Spinal cord (tissue), 9 donors: ENCODE measurements at regions not wholly inside any gene's neighbourhood (a gene's known extent, or its start where the extent isn't known, plus 50 kb on each side); places are given as distances from the start of the nearest gene placed in this dataset.
"Not testable (repeated sequence)": the region's sequence is repeated elsewhere in the genome, so short reads cannot be mapped to it uniquely, and the experiment has no call there.

ENCODE experiments used
- DNase-seq, 6 donors: peaks; one replicate each; pipeline versions ENCODE4 v3.0.0 to v3.0.0-alpha.2; 2013 to 2015; ENCODE audit warnings: low spot score in 6 of 6, low read depth in 4 of 6
- H3K27ac ChIP-seq: one replicate; pipeline ENCODE4 v1.5.1; 2013; ENCODE audit warnings: low read depth, low read length, control low read depth
- H3K27me3 ChIP-seq: one replicate; pipeline ENCODE4 v1.6.1; 2013; ENCODE audit warnings: low read length; ENCODE audit not compliant: control insufficient read depth, insufficient read depth
- H3K36me3 ChIP-seq: one replicate; pipeline ENCODE4 v1.6.1; 2013; ENCODE audit warnings: low read length; ENCODE audit not compliant: control insufficient read depth, insufficient read depth
- H3K4me1 ChIP-seq: one replicate; pipeline ENCODE4 v1.6.1; 2013; ENCODE audit warnings: low read length; ENCODE audit not compliant: control insufficient read depth, insufficient read depth
- H3K4me3 ChIP-seq: one replicate; pipeline ENCODE4 v1.5.1; 2013; ENCODE audit warnings: low read depth, low read length, control low read depth
- H3K9me3 ChIP-seq: one replicate; pipeline ENCODE4 v1.6.1; 2013; ENCODE audit warnings: low read length; ENCODE audit not compliant: control insufficient read depth, insufficient read depth
- WGBS: methylation state at CpG from one replicate; pipeline ENCODE4 v1.1.5; 2013; ENCODE audit warnings: missing lambda C conversion rate; ENCODE audit not compliant: insufficient coverage; 5-methylcytosine and 5-hydroxymethylcytosine counted together
- donor health status: healthy.

DNA sequence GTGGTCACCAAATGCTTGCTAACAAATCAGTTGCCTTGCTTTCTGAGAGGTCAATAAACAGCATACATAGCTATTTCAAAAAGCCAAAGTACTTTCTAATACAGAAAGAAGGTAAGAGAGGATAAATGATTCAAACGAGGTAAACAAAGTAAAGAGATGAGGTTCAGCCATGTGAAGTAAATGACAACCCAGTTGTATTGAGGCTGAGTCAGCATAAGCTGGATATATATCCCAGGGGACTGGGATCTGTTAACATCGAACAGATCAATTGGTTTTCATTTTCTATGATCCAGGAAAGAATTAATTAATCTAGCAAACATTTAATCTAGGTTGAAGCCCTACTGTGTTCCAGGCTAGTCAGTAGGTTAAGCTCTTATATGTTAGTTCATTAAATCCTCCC is 97.3 kb upstream of the GRIA3 start:
- Histone ChIP-seq H3K4me3 (no peak overlapping the region), H3K27ac (no peak overlapping the region), H3K36me3 (no peaks in the 10 kb centered on the region), H3K27me3 (no peaks in the 10 kb centered on the region), H3K4me1 (no peaks in the 10 kb centered on the region), H3K9me3 (no peaks in the 10 kb centered on the region)
- no peak for DNase-seq
- WGBS: no CpG with 5 or more reads among the region's 2 CpGs

DNA sequence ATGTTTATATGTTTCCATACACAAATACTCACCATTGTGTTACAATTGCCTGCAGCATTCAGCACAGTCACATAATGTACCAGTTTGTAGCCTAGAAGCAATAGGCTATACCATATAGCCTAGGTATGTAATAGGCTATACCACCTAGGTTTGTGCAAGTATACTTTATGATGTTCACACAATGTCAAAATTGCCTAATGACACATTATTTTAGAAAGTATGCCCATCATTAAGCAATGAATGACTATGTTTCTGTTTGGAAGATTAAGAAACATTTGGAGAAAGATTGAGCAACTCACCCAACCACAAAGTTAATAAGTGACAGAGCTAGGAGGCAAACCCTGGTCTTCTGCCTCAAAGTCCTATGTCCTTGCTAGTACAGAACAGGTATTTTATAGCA is 96.8 kb upstream of the GRIA3 start:
- Histone ChIP-seq H3K36me3 (no peaks in the 10 kb centered on the region), H3K4me3 (no peak overlapping the region), H3K9me3 (no peaks in the 10 kb centered on the region), H3K27ac (no peak overlapping the region), H3K4me1 (no peaks in the 10 kb centered on the region), H3K27me3 (no peaks in the 10 kb centered on the region)
- no peak for DNase-seq

DNA sequence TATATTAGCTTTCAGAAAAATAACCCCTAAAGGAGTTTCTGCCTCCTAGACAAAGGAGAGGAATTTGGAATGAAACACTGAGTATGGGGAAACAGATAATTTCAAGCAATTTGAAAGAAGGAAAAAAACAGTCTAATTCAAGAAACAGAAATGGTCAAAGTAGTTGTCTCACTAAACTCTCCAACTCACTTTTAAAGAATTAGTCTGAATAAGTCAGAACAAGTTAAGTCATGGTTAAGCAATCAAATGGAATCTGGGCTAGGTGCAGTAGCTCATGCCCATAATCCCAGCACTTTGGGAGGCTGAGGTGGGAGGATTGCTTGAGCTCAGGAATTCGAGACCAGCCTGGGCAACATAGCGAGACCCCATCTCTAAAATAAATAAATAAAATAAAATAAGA is 95.7 kb upstream of the GRIA3 start:
- H3K27ac ChIP-seq: no peak overlapping the region
- no peaks in the 10 kb centered on the region for H3K9me3 ChIP-seq
- H3K4me1 ChIP-seq: no peaks in the 10 kb centered on the region
- DNase-seq: no peak
- no peak overlapping the region for H3K4me3 ChIP-seq
- H3K36me3 ChIP-seq: no peaks in the 10 kb centered on the region
- H3K27me3 ChIP-seq: no peaks in the 10 kb centered on the region
- WGBS: no CpG with 5 or more reads among the region's 2 CpGs

DNA sequence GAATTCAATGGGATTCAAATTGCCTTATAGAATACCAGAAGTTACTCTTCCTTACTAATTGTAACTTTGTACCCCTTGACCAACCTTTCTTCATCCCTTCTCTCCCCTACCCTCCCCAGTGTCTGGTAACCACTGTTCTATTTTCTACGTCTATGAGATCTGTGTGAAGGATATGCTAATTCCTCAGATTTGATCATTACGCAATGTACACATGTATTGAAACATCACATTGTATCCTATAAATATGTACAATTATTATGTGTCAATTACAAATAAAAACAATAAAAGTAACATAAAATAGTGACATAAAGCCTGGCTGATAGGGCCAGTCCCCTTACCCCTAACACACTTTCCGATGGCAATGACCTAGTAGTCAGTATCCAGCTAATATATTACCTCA is 95.1 kb upstream of the GRIA3 start:
- no CpG with 5 or more reads among the region's 3 CpGs for WGBS
- Histone ChIP-seq H3K36me3 (no peaks in the 10 kb centered on the region), H3K9me3 (no peaks in the 10 kb centered on the region), H3K27ac (no peak overlapping the region), H3K4me1 (no peaks in the 10 kb centered on the region), H3K27me3 (no peaks in the 10 kb centered on the region), H3K4me3 (no peak overlapping the region)
- DNase-seq: no peak

DNA sequence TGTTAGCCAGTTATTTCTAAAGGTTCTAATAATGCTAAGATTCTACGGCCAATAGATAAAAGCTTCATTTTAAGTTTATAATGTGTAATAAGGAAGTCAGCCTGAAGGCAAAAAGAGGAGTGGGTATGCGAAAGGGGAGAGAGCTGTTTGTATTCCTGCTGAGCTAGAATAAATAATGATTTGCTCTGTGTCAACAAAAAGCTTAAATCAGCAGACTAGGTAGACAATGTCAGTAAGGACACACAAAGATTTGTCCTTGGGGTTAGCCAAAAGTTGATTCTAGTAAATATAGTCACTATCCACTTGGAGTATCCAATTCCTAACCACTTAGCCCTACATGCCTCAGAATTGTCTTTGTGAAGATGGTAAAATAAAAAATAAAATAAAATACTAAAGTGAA is 90.3 kb upstream of the GRIA3 start:
- Histone ChIP-seq H3K9me3 (no peaks in the 10 kb centered on the region), H3K27me3 (no peaks in the 10 kb centered on the region), H3K36me3 (no peaks in the 10 kb centered on the region), H3K4me3 (no peak overlapping the region), H3K4me1 (no peaks in the 10 kb centered on the region), H3K27ac (no peak overlapping the region)
- 73% methylated on average over 2 of the region's 2 CpGs for WGBS
- no peak for DNase-seq

DNA sequence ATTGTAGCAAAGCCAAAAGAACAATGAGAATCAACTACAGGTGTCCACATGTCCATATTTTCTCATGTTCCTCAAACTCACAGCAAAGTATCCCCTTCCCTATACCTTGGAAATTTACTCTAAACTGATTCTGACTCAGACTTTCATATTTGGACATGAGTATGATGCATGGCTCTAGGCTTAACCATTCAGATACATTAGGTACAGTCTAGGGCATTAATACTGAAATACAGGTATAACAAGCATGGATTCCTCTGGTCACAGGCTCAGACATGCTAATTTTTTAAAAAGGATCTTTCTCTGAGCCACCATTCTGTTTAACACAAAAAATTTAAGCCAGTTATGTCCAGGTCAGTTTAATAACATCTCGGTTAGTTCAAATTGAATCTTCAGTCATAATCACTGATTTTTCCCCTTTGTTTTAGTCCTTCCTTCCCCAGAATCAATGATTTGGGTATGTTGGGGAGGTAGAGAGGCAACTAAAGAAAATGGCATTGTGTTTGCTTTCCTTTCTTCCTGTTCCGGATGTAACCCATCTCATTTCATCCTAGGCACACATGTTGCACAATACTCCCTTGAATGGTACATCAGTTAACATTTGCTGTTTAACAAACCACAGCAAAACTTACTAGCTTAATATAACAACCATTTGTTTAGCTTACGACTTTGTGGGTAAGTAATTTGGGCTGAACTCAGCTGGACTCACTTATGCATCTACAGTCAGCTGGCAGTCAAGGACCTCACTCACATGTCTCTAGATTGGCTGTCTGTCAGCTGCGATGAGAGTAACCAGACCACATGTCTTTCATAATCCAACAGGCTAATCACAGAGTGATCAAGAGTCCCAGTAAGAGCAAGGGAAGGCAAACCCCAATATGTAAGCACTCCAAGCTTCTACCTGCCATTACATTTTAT is 75.3 kb upstream of the GRIA3 start:
- H3K9me3 ChIP-seq: no peaks in the 10 kb centered on the region
- DNase-seq: no peak
- WGBS: 58% methylated on average over 2 of the region's 4 CpGs
- H3K4me1 ChIP-seq: no peaks in the 10 kb centered on the region
- no peak overlapping the region for H3K27ac ChIP-seq
- no peaks in the 10 kb centered on the region for H3K27me3 ChIP-seq
- no peak overlapping the region for H3K4me3 ChIP-seq
- no peaks in the 10 kb centered on the region for H3K36me3 ChIP-seq

DNA sequence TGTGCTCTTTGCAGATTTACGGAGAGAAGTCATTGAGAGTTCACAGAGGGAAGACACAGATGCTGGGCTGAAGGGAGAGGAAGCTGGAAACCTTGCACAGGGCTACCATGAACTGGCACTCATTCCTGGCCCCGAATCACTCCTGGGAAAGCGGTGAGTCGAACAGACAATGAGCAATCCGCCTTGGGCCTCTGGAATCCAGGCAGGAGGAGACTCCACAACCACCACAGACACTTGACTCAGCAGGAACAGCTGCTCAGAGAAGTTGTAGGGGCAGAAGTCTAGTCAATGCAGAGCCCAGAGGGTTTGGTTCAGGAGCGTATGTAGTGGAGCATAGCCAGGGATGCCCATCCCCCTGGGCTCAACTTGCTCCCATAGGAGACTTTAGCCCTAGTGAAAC is 62.8 kb upstream of the GRIA3 start:
- 65% methylated on average over 2 of the region's 6 CpGs for WGBS
- DNase-seq: no peak
- Histone ChIP-seq H3K27ac (no peak overlapping the region), H3K4me3 (no peak overlapping the region), H3K36me3 (no peaks in the 10 kb centered on the region), H3K4me1 (no peaks in the 10 kb centered on the region), H3K9me3 (no peaks in the 10 kb centered on the region), H3K27me3 (no peaks in the 10 kb centered on the region)

DNA sequence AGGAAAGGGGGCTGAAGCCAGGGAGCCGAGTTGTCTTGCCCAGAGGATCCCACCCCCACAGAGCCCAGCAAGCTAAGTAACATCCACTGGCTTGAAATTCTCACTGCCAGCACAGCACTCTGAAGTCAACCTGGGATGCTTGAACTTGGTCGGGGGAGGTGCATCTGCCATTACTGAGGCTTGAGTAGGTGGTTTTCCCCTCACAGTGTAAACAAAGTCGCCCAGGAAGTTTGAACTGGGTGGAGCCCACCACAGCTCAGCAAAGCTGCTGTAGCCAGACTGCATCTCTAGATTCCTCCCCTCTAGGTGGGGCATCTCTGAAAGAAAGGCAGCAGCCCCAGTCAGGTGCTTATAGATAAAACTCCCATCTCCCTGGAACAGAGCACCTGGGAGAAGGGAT is 54.3 kb upstream of the GRIA3 start:
- not testable (repeated sequence) for DNase-seq, H3K4me1 ChIP-seq, H3K9me3 ChIP-seq, H3K4me3 ChIP-seq, H3K27ac ChIP-seq, H3K27me3 ChIP-seq, H3K36me3 ChIP-seq
- WGBS: 56% methylated on average over 2 of the region's 3 CpGs
